Erythroblast (primary cell): ENCODE measurements at regions not wholly inside any gene's neighbourhood (a gene's known extent, or its start where the extent isn't known, plus 50 kb on each side); places are given as distances from the start of the nearest gene placed in this dataset.

Experiments
- GATA1 ChIP-seq: IDR thresholded peaks from 2 replicates; pipeline ENCODE4 v1.6.1; 2011; ENCODE audit warnings: low read depth, mild to moderate bottlenecking, control low read depth, low read length, moderate library complexity
- POLR2A ChIP-seq: IDR thresholded peaks from 2 replicates; pipeline ENCODE4 v1.6.1; 2011; ENCODE audit warnings: mild to moderate bottlenecking, low read length

DNA sequence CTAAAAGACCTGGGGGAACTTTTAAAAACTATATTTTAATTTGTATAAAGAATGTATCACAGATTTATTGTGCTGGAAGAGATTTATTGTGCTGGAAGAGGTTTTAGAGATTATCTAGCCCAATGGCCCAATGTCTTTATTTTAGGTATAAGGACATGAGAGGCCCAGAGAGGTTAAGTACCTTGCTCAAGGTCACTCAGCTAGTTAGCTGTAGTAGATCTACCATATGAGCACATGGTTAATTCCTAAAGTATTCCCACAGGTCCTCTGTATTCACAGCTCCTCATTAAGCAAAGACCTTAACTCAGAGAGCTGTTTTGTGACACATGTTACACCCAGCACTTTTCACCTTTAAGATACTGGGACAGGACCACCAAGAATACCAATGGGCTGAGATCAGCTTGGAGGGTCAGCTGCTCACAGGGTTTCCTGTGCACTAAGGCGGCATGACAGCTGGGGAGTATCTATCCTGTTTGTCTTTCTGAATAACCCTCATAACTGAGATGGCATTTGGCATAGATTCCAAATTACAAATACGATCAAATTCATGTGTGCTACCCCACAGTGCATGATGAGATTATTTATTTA lies 143.1 kb upstream of the TBL1XR1 start:
- no peak for TF ChIP-seq POLR2A
- no peak for TF ChIP-seq GATA1
